SK-N-SH (cell line): ENCODE measurements at regions not wholly inside any gene's neighbourhood (a gene's known extent, or its start where the extent isn't known, plus 50 kb on each side); places are given as distances from the start of the nearest gene placed in this dataset.

Source experiments
- CTCF ChIP-seq: fragments of 200-600 bp; sonication (generic); IDR thresholded peaks from 2 replicates; pipeline ENCODE4 v1.6.1; 2017; ENCODE audit warnings: antibody characterized with exemption, mild to moderate bottlenecking, moderate library complexity
- MXI1 ChIP-seq: IDR thresholded peaks from 2 replicates; pipeline ENCODE4 v1.6.1; 2012; ENCODE audit warnings: mild to moderate bottlenecking, low read depth, low read length, improper control_type of control experiment

GRCh38 chr3:78344918-78345317 is 1305.0 kb downstream of the ROBO2 start:
- TF ChIP-seq CTCF, result no peak
- TF ChIP-seq MXI1, result no peak
